HG03342 (cell line): ENCODE measurements at regions not wholly inside any gene's neighbourhood (a gene's known extent, or its start where the extent isn't known, plus 50 kb on each side); places are given as distances from the start of the nearest gene placed in this dataset.

Source experiments
- ATAC-seq: cut with Tn5 transposase; IDR thresholded peaks from one replicate; pipeline ENCODE4 v1.9.1; 2021; ENCODE audit warnings: mild to moderate bottlenecking, moderate library complexity; ENCODE audit not compliant: unreplicated experiment

- no peak for ATAC-seq
Observed at GRCh38 chr7:106797937-106798336, 67.1 kb upstream of the PIK3CG start.

- ATAC-seq = no peak
Observed at GRCh38 chr7:106802589-106802988, 62.5 kb upstream of the PIK3CG start.

GRCh38 chr7:106806556-106806955, 58.5 kb upstream of the PIK3CG start:
- no peak for ATAC-seq

- ATAC-seq = no peak
Observed at GRCh38 chr7:106807474-106807873, 57.6 kb upstream of the PIK3CG start.

- no peak for ATAC-seq
Observed at GRCh38 chr7:106808967-106809635, 56.0 kb upstream of the PIK3CG start.

GRCh38 chr7:106811472-106811871, 53.6 kb upstream of the PIK3CG start:
- ATAC-seq = no peak

GRCh38 chr7:106812027-106812643, 52.9 kb upstream of the PIK3CG start:
- no peak for ATAC-seq

- no peak for ATAC-seq
Observed at GRCh38 chr7:106813705-106814305, 51.3 kb upstream of the PIK3CG start.

GRCh38 chr7:106814887-106815286, 50.2 kb upstream of the PIK3CG start:
- no peak for ATAC-seq
